ENCODE measurements at regions not wholly inside any gene's neighbourhood (a gene's known extent, or its start where the extent isn't known, plus 50 kb on each side); places are given as distances from the start of the nearest gene placed in this dataset.

GRCh38 chr2:220044383-220044782 is 417.0 kb downstream of the SLC4A3 start:
- H3K4me3 ChIP-seq, result no peak overlapping the region
- ATAC-seq (no peak), DNase-seq (no peak)
- H3K4me1 ChIP-seq, result no peaks in the 10 kb centered on the region
- H3K27ac ChIP-seq, result no peak overlapping the region
- intact Hi-C loops (cut with DNase I), result no loop called here
- H3K27me3 ChIP-seq, result peaks cover 0 to 5% of the 10 kb centered on the region in 2 donors
- TF ChIP-seq CTCF (IDR thresholded peaks at IDR 0.05), result no peak
- no peaks in the 10 kb centered on the region for H3K9me3 ChIP-seq
- H3K36me3 ChIP-seq, result no peaks in the 10 kb centered on the region

- no peak for TF ChIP-seq CTCF (IDR thresholded peaks at IDR 0.05)
- Histone ChIP-seq H3K4me1 (no peaks in the 10 kb centered on the region), H3K27ac (no peak overlapping the region), H3K4me3 (no peak overlapping the region), H3K36me3 (no peaks in the 10 kb centered on the region), H3K27me3 (no peaks in the 10 kb centered on the region), H3K9me3 (no peaks in the 10 kb centered on the region)
- intact Hi-C loops (cut with DNase I), result no loop called here
- ATAC-seq (no peak), DNase-seq (no peak)
These were observed 419.1 kb downstream of the SLC4A3 start for GRCh38 chr2:220046507-220046906.

GRCh38 chr2:220051716-220052115 is 424.3 kb downstream of the SLC4A3 start:
- H3K36me3 ChIP-seq, result no peaks in the 10 kb centered on the region
- intact Hi-C loops (cut with DNase I), result no loop called here
- no peak overlapping the region for H3K4me3 ChIP-seq
- H3K9me3 ChIP-seq, result peaks cover 0 to 8% of the 10 kb centered on the region in 2 donors
- ATAC-seq, result no peak
- no peak for DNase-seq
- no peaks in the 10 kb centered on the region for H3K4me1 ChIP-seq
- TF ChIP-seq CTCF (IDR thresholded peaks at IDR 0.05), result no peak
- no peak overlapping the region for H3K27ac ChIP-seq
- no peaks in the 10 kb centered on the region for H3K27me3 ChIP-seq

GRCh38 chr2:220053919-220054318 is 426.5 kb downstream of the SLC4A3 start:
- no peak for TF ChIP-seq CTCF (IDR thresholded peaks at IDR 0.05)
- DNase-seq, result no peak
- intact Hi-C loops (cut with DNase I), result no loop called here

GRCh38 chr2:220057391-220057790 is 430.0 kb downstream of the SLC4A3 start:
- no peaks in the 10 kb centered on the region for H3K27me3 ChIP-seq
- no peaks in the 10 kb centered on the region for H3K36me3 ChIP-seq
- DNase-seq (no peak), ATAC-seq (no peak)
- intact Hi-C loops (cut with DNase I), result no loop called here
- TF ChIP-seq CTCF (IDR thresholded peaks at IDR 0.05), result no peak
- no peak overlapping the region for H3K27ac ChIP-seq
- peaks cover 0 to 8% of the 10 kb centered on the region in 2 donors for H3K9me3 ChIP-seq
- no peaks in the 10 kb centered on the region for H3K4me1 ChIP-seq
- no peak overlapping the region for H3K4me3 ChIP-seq

More at GRCh38 chr2:220053919-220054318, 426.5 kb downstream of the SLC4A3 start:
- Histone ChIP-seq H3K9me3 (peaks cover 0 to 8% of the 10 kb centered on the region in 2 donors), H3K36me3 (no peaks in the 10 kb centered on the region), H3K4me1 (no peaks in the 10 kb centered on the region), H3K27ac (no peak overlapping the region), H3K4me3 (no peak overlapping the region), H3K27me3 (no peaks in the 10 kb centered on the region)
- no peak for ATAC-seq
